ENCODE measurements at regions not wholly inside any gene's neighbourhood (a gene's known extent, or its start where the extent isn't known, plus 50 kb on each side); places are given as distances from the start of the nearest gene placed in this dataset.

DNA sequence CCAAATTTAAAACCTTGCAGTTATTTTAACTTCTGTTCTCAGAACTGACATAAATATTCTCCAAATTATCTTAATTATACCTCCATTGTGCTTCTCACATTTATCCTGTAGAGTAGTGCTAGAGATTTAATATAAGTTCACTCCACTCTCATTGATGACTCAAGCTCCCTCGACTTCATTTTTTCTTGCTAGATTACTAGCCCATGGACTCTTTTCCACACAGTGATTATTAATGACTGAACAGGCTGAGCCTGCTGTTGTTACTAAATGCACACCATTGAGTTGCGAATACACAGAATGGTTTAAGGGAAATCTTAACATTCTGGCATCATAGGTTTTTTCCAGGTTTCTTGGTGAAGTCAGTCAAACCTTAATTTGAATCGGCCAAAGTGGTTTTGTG, 179.5 kb upstream of the AKR1E2 start:
- TF ChIP-seq, protein P1, sequence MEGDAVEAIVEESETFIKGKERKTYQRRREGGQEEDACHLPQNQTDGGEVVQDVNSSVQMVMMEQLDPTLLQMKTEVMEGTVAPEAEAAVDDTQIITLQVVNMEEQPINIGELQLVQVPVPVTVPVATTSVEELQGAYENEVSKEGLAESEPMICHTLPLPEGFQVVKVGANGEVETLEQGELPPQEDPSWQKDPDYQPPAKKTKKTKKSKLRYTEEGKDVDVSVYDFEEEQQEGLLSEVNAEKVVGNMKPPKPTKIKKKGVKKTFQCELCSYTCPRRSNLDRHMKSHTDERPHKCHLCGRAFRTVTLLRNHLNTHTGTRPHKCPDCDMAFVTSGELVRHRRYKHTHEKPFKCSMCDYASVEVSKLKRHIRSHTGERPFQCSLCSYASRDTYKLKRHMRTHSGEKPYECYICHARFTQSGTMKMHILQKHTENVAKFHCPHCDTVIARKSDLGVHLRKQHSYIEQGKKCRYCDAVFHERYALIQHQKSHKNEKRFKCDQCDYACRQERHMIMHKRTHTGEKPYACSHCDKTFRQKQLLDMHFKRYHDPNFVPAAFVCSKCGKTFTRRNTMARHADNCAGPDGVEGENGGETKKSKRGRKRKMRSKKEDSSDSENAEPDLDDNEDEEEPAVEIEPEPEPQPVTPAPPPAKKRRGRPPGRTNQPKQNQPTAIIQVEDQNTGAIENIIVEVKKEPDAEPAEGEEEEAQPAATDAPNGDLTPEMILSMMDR (conservative IDR thresholded peaks at IDR 0.05; ENCODE audit: low read depth, low read length): no peak
- TF ChIP-seq EZH2 (IDR thresholded peaks at IDR 0.05; ENCODE audit: low read length, unreplicated experiment): no peak

All from PC-3 (cell line).